Mucosa of descending colon (tissue), 3 donors: ENCODE measurements at regions not wholly inside any gene's neighbourhood (a gene's known extent, or its start where the extent isn't known, plus 50 kb on each side); places are given as distances from the start of the nearest gene placed in this dataset.

ENCODE experiments used
- ATAC-seq: fragments of 200-7000 bp; cut with Tn5 transposase; one replicate; pipeline ENCODE4 v1.9.1; 2020; ENCODE audit warnings: mild to moderate bottlenecking, moderate library complexity
- DNase-seq, 3 donors: peaks; one replicate each; pipeline ENCODE4 v3.0.0-alpha.2; 2020
- H3K36me3 ChIP-seq: fragments of 200-600 bp; one replicate; pipeline ENCODE4 v1.8.0; 2021; ENCODE audit warnings: low read depth, mild to moderate bottlenecking
- H3K4me1 ChIP-seq: fragments of 200-600 bp; one replicate; pipeline ENCODE4 v1.8.0; 2021; ENCODE audit warnings: low read depth, mild to moderate bottlenecking
- H3K4me3 ChIP-seq: fragments of 200-600 bp; one replicate; pipeline ENCODE4 v1.8.0; 2021; ENCODE audit warnings: mild to moderate bottlenecking
- H3K9me3 ChIP-seq: fragments of 200-600 bp; one replicate; pipeline ENCODE4 v1.8.0; 2021; ENCODE audit warnings: mild to moderate bottlenecking
- CTCF ChIP-seq: fragments of 200-600 bp; IDR thresholded peaks from one replicate; pipeline ENCODE4 v1.8.0; 2022; ENCODE audit warnings: antibody characterized with exemption, mild to moderate bottlenecking
- intact Hi-C, 2 donors: fragments of 100-400 bp; cut with DNase I in 1 of 2; cut with micrococcal nuclease in 1 of 2; formaldehyde crosslinking; loops; one replicate each; pipeline versions ENCODE4 v1.11.0 to v1.11.1; 2022; cut with DNase I, micrococcal nuclease
- donor health status: DM: no; HTN: no; CAD: no; lungs with moderate emphysema.
- donor health status: DM: no; HTN: no; CAD: no.
- donor health status: DM: no; HTN: yes; CAD: no.

- Histone ChIP-seq H3K4me1 (no peaks in the 10 kb centered on the region), H3K36me3 (no peaks in the 10 kb centered on the region), H3K4me3 (no peak overlapping the region), H3K9me3 (no peaks in the 10 kb centered on the region)
- DNase-seq (no peak), ATAC-seq (no peak)
- TF ChIP-seq CTCF = no peak
- intact Hi-C loops = no loop called here
These were observed 586.2 kb downstream of the CD109 start for GRCh38 chr6:74282143-74282689.

- Histone ChIP-seq H3K36me3 (no peaks in the 10 kb centered on the region), H3K4me3 (no peak overlapping the region), H3K9me3 (no peaks in the 10 kb centered on the region), H3K4me1 (no peaks in the 10 kb centered on the region)
- no peak for ATAC-seq
- intact Hi-C loops = no loop called here
- no peak for TF ChIP-seq CTCF
- DNase-seq = no peak
These were observed 584.2 kb downstream of the CD109 start for GRCh38 chr6:74280130-74280692.

GRCh38 chr6:74277777-74278186, 581.8 kb downstream of the CD109 start:
- TF ChIP-seq CTCF = no peak
- intact Hi-C loops = no loop called here
- ATAC-seq = no peak
- H3K36me3 ChIP-seq = no peaks in the 10 kb centered on the region
- H3K4me1 ChIP-seq = no peaks in the 10 kb centered on the region
- H3K4me3 ChIP-seq = no peak overlapping the region
- H3K9me3 ChIP-seq = no peaks in the 10 kb centered on the region
- DNase-seq = no peak

- H3K9me3 ChIP-seq = no peaks in the 10 kb centered on the region
- DNase-seq (no peak), ATAC-seq (no peak)
- H3K4me1 ChIP-seq = no peaks in the 10 kb centered on the region
- no peak overlapping the region for H3K4me3 ChIP-seq
- intact Hi-C loops = no loop called here
- TF ChIP-seq CTCF = no peak
- no peaks in the 10 kb centered on the region for H3K36me3 ChIP-seq
These were observed 577.5 kb downstream of the CD109 start for GRCh38 chr6:74273541-74273940.

GRCh38 chr6:74269600-74269858, 573.5 kb downstream of the CD109 start:
- TF ChIP-seq CTCF = no peak
- Histone ChIP-seq H3K4me1 (no peaks in the 10 kb centered on the region), H3K36me3 (no peaks in the 10 kb centered on the region), H3K4me3 (no peak overlapping the region), H3K9me3 (no peaks in the 10 kb centered on the region)
- DNase-seq = no peak
- intact Hi-C loops = no loop called here
- no peak for ATAC-seq
